SK-N-MC (cell line): ENCODE measurements at regions not wholly inside any gene's neighbourhood (a gene's known extent, or its start where the extent isn't known, plus 50 kb on each side); places are given as distances from the start of the nearest gene placed in this dataset.

Experiments used
- EZH2 ChIP-seq: fragments of 200-600 bp; sonication (generic); IDR thresholded peaks from one replicate; pipeline ENCODE4 v1.6.1; 2017; ENCODE audit warnings: antibody characterized with exemption
- POLR2AphosphoS5 ChIP-seq: IDR thresholded peaks from 2 replicates; pipeline ENCODE4 v1.6.1; 2012; ENCODE audit warnings: mild to moderate bottlenecking, low read depth, low read length, borderline replicate concordance

DNA sequence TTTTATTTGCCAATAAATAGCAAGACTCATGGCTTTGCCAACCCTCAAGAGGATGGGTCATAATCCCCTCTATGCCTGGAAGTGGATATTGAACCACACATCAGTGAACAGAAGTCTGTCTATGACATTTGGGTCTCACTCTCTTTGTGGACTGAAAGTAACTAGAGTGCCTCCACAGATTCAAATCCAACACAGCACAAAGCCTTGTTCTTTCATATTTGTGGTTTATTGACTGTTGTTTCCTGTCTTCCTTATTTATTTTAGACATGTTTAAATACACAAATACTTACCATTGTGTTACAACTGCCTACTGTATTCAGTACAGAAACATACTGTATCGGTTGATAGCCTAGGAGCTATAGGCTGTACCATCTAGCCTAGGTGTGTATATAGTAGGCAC lies 121.9 kb downstream of the TSN start:
- TF ChIP-seq EZH2 (no peak), POLR2AphosphoS5 (no peak)
